Tibial nerve (tissue), 3 donors: ENCODE measurements at regions not wholly inside any gene's neighbourhood (a gene's known extent, or its start where the extent isn't known, plus 50 kb on each side); places are given as distances from the start of the nearest gene placed in this dataset.
A peak's percentile ranks its signal among the peaks of the same experiment; 100 is the strongest.

ENCODE experiments used
- CTCF ChIP-seq, 5 experiments: fragments of 200-600 bp in 3 of 5; fragments of 450-650 bp in 2 of 5; sonication (generic) in 3 of 5; IDR thresholded peaks; one replicate each; pipeline ENCODE4 v1.5.1; 2016 to 2019; ENCODE audit warnings: antibody characterized with exemption in 5 of 5, mild to moderate bottlenecking in 3 of 5, moderate library complexity in 2 of 5
- POLR2A ChIP-seq, 2 donors: fragments of 450-650 bp; IDR thresholded peaks; one replicate each; pipeline ENCODE4 v1.6.1; 2017; ENCODE audit warnings: antibody characterized with exemption in 2 of 2, mild to moderate bottlenecking in 2 of 2, moderate library complexity in 2 of 2

DNA sequence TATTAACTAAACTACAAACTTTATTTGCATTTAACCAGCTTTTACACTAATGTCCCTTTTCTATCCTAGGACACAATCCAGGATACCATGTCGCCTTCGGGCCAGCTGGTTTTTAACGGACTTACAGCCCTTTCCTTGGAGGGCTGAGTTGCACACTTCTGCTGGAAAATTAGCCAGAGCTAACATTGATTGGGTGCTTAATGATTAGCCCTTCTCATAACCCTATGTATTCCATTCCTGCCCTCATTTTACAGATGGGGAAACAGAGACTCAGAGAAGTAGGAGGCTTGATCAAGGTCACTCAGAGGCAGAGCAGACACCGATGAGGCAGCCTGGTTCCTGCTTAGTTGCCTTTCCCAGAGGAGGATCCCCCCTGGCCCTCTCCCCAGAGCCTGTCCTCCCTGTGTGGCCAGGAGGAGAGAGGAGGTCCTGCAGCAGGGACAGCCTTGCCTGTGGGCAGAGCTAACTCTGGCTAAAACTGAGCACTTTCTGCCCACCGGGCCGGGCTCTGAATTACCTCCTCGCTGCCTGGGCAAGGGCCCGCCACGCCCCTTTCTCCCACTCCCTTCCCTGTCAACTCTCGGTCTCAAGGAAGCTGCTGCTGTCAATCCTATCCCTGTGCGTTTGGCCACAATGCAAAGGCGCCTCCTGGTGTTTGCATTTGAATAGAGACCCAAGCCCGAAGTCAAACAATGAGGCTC lies 59.6 kb upstream of the PAX6 start:
- peak in 4 of 5 experiments; percentile 24 to 34 (median 30) for TF ChIP-seq CTCF (IDR thresholded peaks at IDR 0.05)
- TF ChIP-seq POLR2A (IDR thresholded peaks at IDR 0.05) = no peak
